ENCODE measurements at regions not wholly inside any gene's neighbourhood (a gene's known extent, or its start where the extent isn't known, plus 50 kb on each side); places are given as distances from the start of the nearest gene placed in this dataset.

DNA sequence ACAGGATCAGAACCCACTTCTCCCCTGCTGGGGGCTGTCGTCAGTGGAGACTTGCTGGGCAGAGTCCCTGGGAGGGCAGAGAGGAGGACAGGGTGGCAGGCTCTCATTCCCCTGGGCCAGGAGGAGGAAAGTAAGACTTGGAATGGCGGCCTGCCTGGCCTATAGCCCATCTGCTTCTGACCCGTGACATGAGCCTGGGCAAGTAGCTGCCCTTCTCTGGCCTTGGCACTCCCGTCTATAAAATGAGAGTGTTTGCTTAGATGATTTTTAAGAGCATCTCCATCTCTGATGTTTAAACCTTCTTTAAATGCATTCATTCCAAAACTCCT lies 173.0 kb downstream of the DDX1 start:
- TF ChIP-seq, protein P1, sequence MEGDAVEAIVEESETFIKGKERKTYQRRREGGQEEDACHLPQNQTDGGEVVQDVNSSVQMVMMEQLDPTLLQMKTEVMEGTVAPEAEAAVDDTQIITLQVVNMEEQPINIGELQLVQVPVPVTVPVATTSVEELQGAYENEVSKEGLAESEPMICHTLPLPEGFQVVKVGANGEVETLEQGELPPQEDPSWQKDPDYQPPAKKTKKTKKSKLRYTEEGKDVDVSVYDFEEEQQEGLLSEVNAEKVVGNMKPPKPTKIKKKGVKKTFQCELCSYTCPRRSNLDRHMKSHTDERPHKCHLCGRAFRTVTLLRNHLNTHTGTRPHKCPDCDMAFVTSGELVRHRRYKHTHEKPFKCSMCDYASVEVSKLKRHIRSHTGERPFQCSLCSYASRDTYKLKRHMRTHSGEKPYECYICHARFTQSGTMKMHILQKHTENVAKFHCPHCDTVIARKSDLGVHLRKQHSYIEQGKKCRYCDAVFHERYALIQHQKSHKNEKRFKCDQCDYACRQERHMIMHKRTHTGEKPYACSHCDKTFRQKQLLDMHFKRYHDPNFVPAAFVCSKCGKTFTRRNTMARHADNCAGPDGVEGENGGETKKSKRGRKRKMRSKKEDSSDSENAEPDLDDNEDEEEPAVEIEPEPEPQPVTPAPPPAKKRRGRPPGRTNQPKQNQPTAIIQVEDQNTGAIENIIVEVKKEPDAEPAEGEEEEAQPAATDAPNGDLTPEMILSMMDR (IDR thresholded peaks at IDR 0.05; ENCODE audit: low read depth, low read length, missing control alignments), result no peak
- in situ Hi-C loops (cut with HindIII; ENCODE audit: low sequenced_read_pairs), result no loop called here
- DNase-seq (ENCODE audit: low read depth), result no peak
- no peak overlapping the region for H3K4me3 ChIP-seq (ENCODE audit: low read depth, low read length)

DNA sequence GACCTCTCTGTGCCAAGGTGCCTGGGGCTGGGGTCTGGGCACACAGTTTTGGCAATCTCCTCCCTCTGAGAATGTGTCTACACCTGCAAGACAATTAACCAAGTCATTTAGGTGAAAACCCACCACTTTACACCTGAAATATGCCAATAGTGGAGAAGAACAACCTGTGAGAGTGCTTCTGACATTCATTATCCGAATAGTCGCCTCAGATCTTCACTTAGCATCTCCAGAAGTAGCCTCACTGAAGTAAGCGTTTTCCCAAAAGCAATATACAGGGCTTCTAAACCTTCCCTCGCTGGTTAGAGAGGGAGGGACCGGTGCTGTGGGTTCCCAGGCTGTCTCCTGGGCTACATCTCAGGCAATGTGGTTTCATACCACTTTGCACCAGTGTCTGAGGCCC lies 173.5 kb downstream of the DDX1 start:
- H3K4me3 ChIP-seq (ENCODE audit: low read depth, low read length), result no peak overlapping the region
- TF ChIP-seq, protein P1 (IDR thresholded peaks at IDR 0.05; ENCODE audit: low read depth, low read length, missing control alignments), result no peak
- in situ Hi-C loops (cut with HindIII; ENCODE audit: low sequenced_read_pairs), result no loop called here
- no peak for DNase-seq (ENCODE audit: low read depth)

DNA sequence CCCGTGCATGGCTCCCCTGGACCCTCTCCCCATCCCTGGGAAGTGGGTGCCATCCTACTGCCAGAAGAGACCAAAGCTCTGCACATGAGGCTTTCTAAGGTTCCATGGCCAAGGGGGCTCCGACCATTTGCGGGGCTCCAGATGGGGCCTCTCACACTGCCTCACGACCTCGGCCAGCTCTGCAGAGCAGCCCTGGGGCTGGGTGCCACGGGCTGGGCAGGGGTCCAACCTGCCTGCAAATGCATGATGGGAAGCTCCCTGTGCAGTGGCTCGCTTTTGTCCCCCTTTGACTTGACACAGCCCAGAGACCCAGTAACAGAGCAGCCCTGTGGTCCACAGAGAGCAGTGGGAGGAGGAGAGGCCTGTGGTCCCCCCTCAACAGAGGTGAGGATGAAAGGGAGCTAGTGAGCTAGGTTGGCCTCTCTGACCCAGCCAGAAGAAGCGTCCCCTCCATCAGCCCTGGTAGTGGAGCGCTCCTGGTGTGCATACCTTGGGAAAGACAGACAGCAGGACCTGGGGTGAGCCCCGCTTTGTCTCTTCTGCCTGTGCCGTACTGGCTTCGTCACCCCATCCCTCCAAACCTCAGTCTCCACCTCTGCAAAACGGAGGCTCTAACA lies 174.1 kb downstream of the DDX1 start:
- DNase-seq (ENCODE audit: low read depth), result no peak
- TF ChIP-seq, protein P1 (IDR thresholded peaks at IDR 0.05; ENCODE audit: low read depth, low read length, missing control alignments), result no peak
- no peak overlapping the region for H3K4me3 ChIP-seq (ENCODE audit: low read depth, low read length)
- in situ Hi-C loops (cut with HindIII; ENCODE audit: low sequenced_read_pairs), result no loop called here

DNA sequence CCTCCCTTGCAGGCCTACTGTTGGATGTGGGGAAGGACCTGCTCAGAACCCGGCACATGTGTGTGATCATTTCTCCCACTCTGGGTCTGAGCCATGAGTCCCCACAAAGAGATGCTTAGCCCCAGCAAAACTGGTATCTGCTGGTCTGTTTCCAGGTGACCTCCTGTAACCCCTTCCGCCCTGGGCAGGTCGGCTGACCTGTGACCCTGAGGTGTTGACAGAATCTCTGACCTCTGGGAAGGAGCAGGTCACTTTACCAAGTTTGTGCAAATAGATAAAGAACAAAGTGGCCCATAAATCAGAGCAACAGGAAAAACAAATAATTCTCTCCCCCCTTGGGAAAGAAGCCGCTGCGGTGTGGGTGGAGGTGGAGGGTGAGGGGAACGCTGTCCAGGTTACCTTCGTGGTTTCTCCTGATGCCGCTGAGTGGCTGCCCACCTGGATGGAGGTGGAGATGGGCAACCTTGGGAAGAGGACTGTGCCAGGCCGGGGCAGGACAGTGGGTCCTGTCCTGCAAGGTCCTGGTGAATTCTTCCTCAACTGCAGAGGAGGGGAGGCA lies 174.0 kb upstream of the MYCN start:
- no peak overlapping the region for H3K4me3 ChIP-seq (ENCODE audit: low read depth, low read length)
- in situ Hi-C loops (cut with HindIII; ENCODE audit: low sequenced_read_pairs), result no loop called here
- no peak for DNase-seq (ENCODE audit: low read depth)
- TF ChIP-seq, protein P1 (IDR thresholded peaks at IDR 0.05; ENCODE audit: low read depth, low read length, missing control alignments), result no peak

DNA sequence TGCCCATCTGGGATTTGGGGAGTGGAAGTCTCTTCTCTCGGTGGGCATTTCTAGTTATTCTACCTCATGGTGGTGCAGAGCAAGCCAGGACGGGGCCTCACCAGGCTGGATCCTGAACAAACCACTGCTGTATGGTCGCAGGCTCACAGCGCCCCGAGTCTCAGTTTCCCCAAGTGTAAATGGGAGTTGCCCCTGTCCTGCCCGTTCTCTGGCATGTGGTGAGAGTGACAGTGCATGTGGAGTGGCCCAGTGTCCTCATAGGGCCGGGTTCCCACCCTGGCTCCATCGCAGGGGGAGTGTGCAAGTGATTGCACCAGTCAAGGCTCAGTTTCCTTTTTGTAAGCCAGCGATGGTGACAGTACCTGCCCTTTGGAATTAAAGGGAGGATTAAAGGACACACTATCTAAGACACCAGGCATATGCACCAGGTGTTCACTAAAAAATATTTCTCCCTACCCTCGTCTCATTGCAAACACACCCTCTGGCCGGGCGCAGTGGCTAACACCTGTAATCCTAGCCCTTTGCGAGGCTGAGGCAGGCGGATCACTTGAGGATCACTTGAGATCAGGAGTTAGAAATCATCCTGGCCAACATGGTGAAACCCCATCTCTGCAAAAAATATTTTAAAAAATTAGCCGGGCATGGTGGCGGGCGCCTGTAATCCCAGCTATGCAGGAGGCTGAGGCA lies 173.3 kb upstream of the MYCN start:
- in situ Hi-C loops (cut with HindIII; ENCODE audit: low sequenced_read_pairs), result no loop called here
- DNase-seq (ENCODE audit: low read depth), result no peak
- no peak overlapping the region for H3K4me3 ChIP-seq (ENCODE audit: low read depth, low read length)
- TF ChIP-seq, protein P1 (IDR thresholded peaks at IDR 0.05; ENCODE audit: low read depth, low read length, missing control alignments), result no peak

DNA sequence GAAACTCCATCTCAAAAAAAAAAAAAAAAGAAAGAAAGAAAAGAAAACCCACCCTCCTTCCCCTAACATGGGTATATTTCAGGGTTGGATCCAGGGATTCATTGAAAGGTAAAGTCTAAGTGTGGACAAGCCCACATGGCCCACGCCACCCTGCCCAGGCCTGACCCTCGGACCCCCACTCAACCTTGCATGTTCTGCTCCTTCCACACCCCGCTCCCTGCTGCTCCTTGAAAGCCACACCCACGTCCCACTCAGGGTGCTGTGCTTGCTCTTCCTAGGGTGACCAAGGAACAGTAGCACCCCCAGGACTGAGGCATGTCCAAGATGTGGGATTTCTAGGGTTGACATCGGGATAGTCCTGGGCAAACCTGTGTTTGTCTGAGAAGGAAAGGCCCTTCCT lies 172.7 kb upstream of the MYCN start:
- in situ Hi-C loops (cut with HindIII; ENCODE audit: low sequenced_read_pairs), result no loop called here
- TF ChIP-seq, protein P1 (IDR thresholded peaks at IDR 0.05; ENCODE audit: low read depth, low read length, missing control alignments), result no peak
- no peak for DNase-seq (ENCODE audit: low read depth)
- H3K4me3 ChIP-seq (ENCODE audit: low read depth, low read length), result no peak overlapping the region

All from astrocyte of the cerebellum (primary cell).